HFFc6 (cell line): ENCODE measurements at regions not wholly inside any gene's neighbourhood (a gene's known extent, or its start where the extent isn't known, plus 50 kb on each side); places are given as distances from the start of the nearest gene placed in this dataset.

Experiments
- DNase-seq: peaks from one replicate; pipeline ENCODE4 v3.0.0-alpha.2; 2018
- H3K27ac Mint-ChIP-seq: 2 replicates; pipeline ENCODE4 v1.8.0; 2020; ENCODE audit warnings: mild to moderate bottlenecking, mixed read lengths
- H3K27me3 Mint-ChIP-seq: 2 replicates; pipeline ENCODE4 v1.8.0; 2021; ENCODE audit warnings: mild to moderate bottlenecking, moderate library complexity, mixed read lengths; ENCODE audit not compliant: insufficient read depth
- H3K36me3 Mint-ChIP-seq: 2 replicates; pipeline ENCODE4 v1.8.0; 2021; ENCODE audit warnings: low read depth, mixed read lengths
- H3K4me1 Mint-ChIP-seq: 2 replicates; pipeline ENCODE4 v1.8.0; 2020; ENCODE audit warnings: low read depth, mixed read lengths
- H3K4me3 Mint-ChIP-seq: 2 replicates; pipeline ENCODE4 v1.8.0; 2020; ENCODE audit warnings: mild to moderate bottlenecking, moderate library complexity, mixed read lengths
- H3K9me3 Mint-ChIP-seq: 2 replicates; pipeline ENCODE4 v1.8.0; 2020; ENCODE audit warnings: mild to moderate bottlenecking, mixed read lengths
- TF ChIP-seq, protein P1 (sequence below): fragments of 200-600 bp; sonication (generic); IDR thresholded peaks from 2 replicates; pipeline ENCODE4 v1.5.0; 2021; ENCODE audit warnings: antibody characterized with exemption, mild to moderate bottlenecking

DNA sequence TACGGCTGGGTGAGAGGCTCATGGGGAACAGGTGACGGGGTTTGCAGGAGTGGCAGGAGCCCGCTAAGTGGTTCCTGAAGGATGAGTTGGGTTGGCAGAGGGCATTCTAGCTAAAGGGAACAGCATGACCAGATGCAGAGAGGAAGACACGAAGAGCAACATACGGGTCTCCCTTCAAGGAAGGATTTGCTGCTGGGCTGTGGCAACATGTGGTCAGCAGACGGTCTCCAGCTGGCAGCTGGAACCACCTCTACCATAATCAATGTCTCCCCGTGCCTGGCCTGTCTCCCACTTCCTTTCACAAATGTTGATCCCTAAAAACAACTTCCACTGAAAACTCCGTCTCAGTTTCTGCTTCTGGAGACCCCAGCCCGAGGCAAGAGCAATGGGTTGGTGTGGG lies 80.6 kb upstream of the SULF2 start:
- Mint-ChIP-seq H3K4me1 (no peaks in the 10 kb centered on the region), H3K36me3 (no peaks in the 10 kb centered on the region), H3K27me3 (peaks cover 11% of the 10 kb centered on the region), H3K9me3 (0 out of 2 replicates have a peak, but pooled peaks cover 3% of the 10 kb centered on the region), H3K27ac (no peak overlapping the region), H3K4me3 (no peak overlapping the region)
- TF ChIP-seq, protein P1, sequence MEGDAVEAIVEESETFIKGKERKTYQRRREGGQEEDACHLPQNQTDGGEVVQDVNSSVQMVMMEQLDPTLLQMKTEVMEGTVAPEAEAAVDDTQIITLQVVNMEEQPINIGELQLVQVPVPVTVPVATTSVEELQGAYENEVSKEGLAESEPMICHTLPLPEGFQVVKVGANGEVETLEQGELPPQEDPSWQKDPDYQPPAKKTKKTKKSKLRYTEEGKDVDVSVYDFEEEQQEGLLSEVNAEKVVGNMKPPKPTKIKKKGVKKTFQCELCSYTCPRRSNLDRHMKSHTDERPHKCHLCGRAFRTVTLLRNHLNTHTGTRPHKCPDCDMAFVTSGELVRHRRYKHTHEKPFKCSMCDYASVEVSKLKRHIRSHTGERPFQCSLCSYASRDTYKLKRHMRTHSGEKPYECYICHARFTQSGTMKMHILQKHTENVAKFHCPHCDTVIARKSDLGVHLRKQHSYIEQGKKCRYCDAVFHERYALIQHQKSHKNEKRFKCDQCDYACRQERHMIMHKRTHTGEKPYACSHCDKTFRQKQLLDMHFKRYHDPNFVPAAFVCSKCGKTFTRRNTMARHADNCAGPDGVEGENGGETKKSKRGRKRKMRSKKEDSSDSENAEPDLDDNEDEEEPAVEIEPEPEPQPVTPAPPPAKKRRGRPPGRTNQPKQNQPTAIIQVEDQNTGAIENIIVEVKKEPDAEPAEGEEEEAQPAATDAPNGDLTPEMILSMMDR, result no peak
- DNase-seq, result no peak

GRCh38 chr20:47865451-47865850 lies 80.2 kb upstream of the SULF2 start:
- Mint-ChIP-seq H3K9me3 (0 out of 2 replicates have a peak, but pooled peaks cover 3% of the 10 kb centered on the region), H3K4me3 (no peak overlapping the region), H3K27me3 (peaks cover 11% of the 10 kb centered on the region), H3K4me1 (no peaks in the 10 kb centered on the region), H3K27ac (no peak overlapping the region), H3K36me3 (no peaks in the 10 kb centered on the region)
- TF ChIP-seq, protein P1, result no peak
- DNase-seq, result no peak

DNA sequence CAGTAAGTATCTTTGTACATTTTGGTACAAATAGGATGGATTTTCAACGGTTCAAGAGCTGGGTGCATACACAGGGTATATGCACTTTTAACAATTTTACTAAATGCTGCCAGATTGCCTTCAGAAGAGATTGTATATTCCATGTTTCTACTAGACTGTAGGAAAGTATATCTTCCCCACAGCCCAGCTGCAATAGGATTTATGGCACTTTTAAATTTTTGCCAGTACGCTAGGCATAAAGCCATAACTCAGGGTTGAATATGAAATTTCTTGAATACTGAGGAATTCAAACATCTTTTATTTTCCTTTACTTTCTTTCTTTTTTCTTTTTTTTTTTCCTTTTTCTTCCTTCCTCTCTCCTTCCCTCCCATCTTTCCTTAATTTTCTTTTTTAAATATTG lies 78.7 kb upstream of the SULF2 start:
- Mint-ChIP-seq H3K36me3 (no peaks in the 10 kb centered on the region), H3K27ac (no peak overlapping the region), H3K9me3 (0 out of 2 replicates have a peak, but pooled peaks cover 3% of the 10 kb centered on the region), H3K4me3 (no peak overlapping the region), H3K4me1 (no peaks in the 10 kb centered on the region), H3K27me3 (peaks cover 11% of the 10 kb centered on the region)
- TF ChIP-seq, protein P1, result no peak
- no peak for DNase-seq

- H3K27me3 Mint-ChIP-seq, result peaks cover 9% of the 10 kb centered on the region
- H3K4me1 Mint-ChIP-seq, result no peaks in the 10 kb centered on the region
- 0 out of 2 replicates have a peak, but pooled peaks cover 3% of the 10 kb centered on the region for H3K9me3 Mint-ChIP-seq
- H3K36me3 Mint-ChIP-seq, result no peaks in the 10 kb centered on the region
- DNase-seq, result no peak
- TF ChIP-seq, protein P1, result no peak
- H3K4me3 Mint-ChIP-seq, result no peak overlapping the region
- no peak overlapping the region for H3K27ac Mint-ChIP-seq
Measured at GRCh38 chr20:47863315-47863965, 78.2 kb upstream of the SULF2 start.

DNA sequence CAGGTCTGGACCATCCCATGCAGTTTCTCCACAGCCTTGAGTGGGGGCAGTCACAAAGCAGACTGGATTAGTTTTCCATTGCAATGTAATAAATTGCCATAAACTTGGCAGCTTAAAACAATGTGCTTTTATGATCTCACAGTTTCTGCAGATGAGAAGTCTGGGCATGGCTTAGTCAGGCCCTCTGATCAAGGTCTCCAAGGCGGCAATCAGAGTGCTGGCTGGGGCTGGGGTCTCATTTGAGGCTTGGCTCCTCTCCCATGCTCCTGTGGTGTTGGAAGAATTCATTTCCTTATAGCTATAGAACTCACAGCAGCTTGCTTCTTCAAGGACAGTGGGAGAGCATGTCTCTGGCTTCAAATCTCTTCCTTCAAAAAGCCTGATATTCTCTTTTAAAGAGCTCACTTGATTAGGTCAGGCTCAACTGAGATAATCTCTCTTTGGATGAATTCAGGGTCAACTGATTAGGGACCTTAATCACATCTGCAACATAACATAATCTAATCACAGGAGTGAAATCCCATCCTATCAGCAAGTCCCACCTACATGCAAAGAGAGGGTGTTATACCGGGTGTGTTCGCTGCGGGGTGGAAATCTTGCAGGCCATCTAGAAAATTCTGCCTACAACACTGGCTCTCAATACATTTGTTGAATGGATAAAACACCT lies 77.4 kb upstream of the SULF2 start:
- H3K4me3 Mint-ChIP-seq, result no peak overlapping the region
- H3K4me1 Mint-ChIP-seq, result no peaks in the 10 kb centered on the region
- H3K27ac Mint-ChIP-seq, result no peak overlapping the region
- no peaks in the 10 kb centered on the region for H3K36me3 Mint-ChIP-seq
- TF ChIP-seq, protein P1, result no peak
- no peak for DNase-seq
- H3K9me3 Mint-ChIP-seq, result 0 out of 2 replicates have a peak, but pooled peaks cover 3% of the 10 kb centered on the region
- H3K27me3 Mint-ChIP-seq, result peaks cover 12% of the 10 kb centered on the region
